ENCODE measurements at regions not wholly inside any gene's neighbourhood (a gene's known extent, or its start where the extent isn't known, plus 50 kb on each side); places are given as distances from the start of the nearest gene placed in this dataset.
A peak's percentile ranks its signal among the peaks of the same experiment; 100 is the strongest.

DNA sequence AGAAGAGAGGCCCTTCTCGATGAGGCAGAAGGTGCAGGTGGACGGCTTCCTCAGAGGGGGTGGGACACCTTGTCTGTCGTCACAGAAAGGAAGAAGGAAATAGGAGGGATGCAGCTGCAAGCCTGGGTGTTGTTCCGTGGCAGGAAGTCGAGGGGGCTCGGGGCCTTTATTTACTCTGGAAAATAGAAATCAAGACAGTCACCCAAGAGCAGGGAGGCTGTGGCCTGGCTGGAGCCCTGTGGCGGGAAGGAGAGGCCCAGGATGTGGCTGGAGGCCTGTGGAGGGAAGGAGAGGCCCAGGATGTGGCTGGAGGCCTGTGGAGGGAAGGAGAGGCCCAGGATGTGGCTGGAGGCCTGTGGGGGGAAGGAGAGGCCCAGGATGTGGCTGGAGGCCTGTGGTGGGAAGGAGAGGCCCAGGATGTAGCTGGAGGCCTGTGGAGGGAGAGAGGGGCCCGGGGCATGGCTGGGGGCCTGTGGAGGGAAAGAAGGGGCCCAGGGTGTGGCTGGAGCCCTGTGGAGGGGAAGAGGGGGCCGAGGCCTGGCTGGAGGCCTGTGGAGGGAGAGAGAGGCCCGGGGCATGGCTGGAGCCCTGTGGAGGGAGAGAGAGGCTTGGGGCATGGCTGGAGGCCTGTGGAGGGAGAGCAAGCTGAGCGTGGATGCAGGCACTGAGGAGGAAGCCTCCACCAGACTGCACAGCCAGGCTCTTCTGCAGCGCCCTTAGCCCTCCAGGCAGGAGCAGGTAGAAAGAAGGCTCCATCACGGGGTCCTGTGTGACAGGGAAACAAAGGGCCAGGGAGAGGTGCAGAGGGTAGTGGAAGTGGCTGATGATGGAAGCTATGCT lies 97.3 kb upstream of the SFMBT2 start:
- DNase-seq (ENCODE audit: low spot score): no peak

DNA sequence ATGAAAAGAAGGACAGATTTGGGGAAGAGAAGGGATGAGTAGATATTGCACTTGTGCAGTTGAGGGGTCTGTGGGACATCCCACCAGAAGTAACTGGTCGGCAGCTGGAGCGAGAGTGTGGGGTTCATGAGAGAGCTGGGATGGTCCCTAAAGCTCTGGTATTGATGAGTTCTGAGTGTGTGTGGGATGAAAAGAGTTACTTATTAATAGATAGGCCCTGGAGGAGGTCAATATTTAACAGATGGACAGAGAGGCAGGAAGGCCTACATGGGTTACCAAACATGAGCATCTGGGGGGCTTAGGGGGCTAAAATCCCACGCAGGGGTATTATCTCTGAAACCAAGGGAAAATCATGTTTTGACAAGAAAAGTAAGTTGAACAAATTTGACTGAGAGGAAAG lies 95.7 kb upstream of the SFMBT2 start:
- DNase-seq (ENCODE audit: low spot score): no peak

DNA sequence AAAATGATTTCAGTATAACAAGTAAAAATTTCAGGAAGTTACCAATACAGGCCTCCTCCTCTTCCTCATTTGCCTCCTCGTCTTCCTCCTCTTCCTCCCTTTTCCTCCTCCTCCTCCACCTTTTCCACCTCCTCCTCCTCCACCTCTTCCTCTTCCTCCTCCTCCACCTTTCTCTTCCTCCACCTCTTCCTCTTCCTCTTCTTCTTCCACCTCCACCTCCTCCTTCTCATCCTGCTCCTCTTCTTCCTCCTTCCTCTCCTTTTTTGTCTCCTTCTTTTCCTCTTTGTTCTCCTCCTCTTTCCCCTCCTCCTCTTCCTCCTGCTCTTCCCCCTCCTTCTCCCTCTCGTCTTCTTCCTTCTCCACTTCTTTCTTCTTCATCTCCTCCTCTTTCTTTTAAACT lies 94.4 kb upstream of the SFMBT2 start:
- no peak for DNase-seq (ENCODE audit: low spot score)

DNA sequence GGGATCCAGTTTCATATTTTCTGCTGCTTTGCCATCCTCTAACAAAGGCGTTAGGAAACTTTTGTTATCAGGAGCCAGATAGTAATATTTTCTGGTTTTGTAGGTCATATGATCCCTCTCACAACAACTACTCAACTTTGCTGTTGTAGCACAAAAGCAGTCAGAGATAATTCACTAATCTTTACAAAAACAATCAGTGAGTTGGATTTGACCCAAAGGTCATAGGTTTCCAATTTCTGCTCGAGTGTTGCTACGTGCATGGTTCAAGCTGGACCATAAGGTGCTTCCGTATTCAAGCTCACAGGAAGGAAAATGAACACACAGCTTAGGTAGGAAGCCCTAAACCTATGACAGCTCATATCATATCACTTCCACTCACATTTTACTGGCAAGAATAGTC lies 92.4 kb upstream of the SFMBT2 start:
- DNase-seq (ENCODE audit: low spot score): no peak

- DNase-seq (ENCODE audit: low spot score): no peak
These were observed 90.3 kb upstream of the SFMBT2 start for GRCh38 chr10:7501157-7501556.

DNA sequence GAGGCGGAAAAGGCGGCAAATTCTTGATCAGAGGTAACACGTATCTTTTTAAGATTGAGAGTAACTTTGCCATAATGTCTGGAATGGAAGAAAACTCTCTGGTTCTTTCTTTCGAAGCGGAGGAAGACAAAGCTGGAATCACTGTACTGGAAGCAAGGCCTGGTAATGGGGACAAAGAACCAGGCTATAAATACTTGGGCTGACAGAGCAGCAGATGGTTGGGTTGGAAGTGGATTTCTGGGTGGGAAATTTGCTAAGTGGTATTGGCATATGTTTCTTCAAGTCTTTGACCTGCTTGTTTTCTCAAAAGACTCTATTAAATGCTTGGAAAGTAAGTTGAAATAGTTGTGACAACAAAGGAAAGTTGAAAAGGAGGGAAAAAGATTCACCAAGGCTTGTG lies 87.3 kb upstream of the SFMBT2 start:
- no peak for DNase-seq (ENCODE audit: low spot score)

DNA sequence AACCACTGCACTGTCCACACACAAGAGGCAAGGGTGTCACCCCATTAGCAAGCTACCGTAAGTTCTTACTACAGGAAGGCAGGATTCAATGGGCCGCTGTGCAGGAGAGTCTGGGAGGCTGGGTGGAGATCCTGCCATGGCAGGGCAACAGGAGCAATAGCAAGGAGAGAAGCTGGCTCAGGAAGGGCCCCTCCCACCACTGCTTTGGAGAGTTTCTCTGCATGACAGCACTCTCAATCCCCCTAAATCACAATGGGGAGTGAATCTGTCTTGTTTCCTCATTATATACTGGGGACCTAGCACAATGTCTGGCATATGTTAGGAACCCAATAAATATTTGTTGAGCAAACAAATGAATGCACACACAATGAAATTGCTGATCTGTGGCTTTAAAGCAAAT lies 83.2 kb upstream of the SFMBT2 start:
- DNase-seq (ENCODE audit: low spot score): no peak

- DNase-seq (ENCODE audit: low spot score): no peak
These were observed 81.8 kb upstream of the SFMBT2 start for GRCh38 chr10:7492660-7493046.

GRCh38 chr10:7491949-7492659 lies 81.3 kb upstream of the SFMBT2 start:
- DNase-seq (ENCODE audit: low spot score): no peak

GRCh38 chr10:7491230-7491629 lies 80.4 kb upstream of the SFMBT2 start:
- no peak for DNase-seq (ENCODE audit: low spot score)

DNA sequence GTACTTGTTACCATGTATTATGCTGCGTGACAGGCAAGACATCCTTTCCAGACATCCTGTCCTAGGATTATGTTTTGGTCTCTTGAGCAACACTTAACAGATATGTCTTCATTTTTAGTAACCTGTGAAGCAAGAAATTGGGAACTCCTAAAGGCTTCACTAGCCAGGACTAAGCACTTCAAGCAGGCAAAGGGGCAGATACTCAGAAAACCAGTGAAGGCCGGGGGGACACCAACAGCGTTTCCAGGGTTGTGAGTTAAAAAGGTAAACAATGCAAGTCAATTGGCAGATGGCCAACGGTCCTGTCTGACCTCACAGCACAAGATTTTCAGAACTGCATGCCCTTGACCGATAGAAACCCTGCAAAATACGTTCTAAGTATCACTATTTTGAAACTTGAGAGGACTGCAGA lies 77.6 kb upstream of the SFMBT2 start:
- peak; percentile 2 for DNase-seq (ENCODE audit: low spot score)

GRCh38 chr10:7487528-7487927 lies 76.7 kb upstream of the SFMBT2 start:
- DNase-seq (ENCODE audit: low spot score): no peak

GRCh38 chr10:7486528-7486927 lies 75.7 kb upstream of the SFMBT2 start:
- no peak for DNase-seq (ENCODE audit: low spot score)

DNA sequence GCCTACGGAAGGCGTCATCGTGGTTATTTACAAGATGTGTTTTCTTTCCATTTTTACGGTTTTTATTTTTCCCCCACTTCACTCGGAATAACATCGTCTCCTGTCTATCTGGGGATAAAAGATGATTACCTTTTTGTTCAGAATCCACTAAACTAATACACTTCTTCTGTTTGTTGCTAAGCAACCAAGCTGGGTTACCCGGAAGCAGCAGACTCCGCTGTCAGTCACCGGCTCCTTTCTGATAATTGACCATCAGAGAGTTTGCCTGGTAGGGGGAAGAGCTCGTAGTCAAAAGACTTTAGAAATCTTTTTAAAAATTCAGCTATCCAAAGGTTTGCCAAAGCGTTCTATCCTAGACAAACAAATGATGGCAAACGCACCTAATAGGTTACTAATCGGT lies 75.0 kb upstream of the SFMBT2 start:
- DNase-seq (ENCODE audit: low spot score): no peak

- no peak for DNase-seq (ENCODE audit: low spot score)
These were observed 74.4 kb upstream of the SFMBT2 start for GRCh38 chr10:7485244-7485556.

- no peak for DNase-seq (ENCODE audit: low spot score)
These were observed 73.8 kb upstream of the SFMBT2 start for GRCh38 chr10:7484456-7485243.

DNA sequence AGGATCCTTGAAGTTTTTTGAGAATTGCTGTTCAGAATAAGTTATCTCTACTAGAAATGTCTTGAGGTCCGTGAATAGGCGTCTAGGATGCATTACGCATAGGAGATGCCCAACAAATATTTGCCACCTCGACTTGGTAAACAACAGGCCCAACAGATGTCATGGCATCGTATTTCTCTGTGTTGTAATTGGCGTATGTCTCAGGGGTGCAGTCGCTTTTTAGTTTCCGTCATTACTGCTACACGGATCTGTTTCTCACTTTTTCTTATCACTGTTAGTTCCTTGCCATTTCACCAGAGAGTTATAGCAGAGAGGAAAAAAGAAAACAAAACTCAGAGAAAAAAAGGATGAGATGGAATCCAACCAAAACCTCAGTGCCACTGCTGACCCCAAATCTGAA lies 73.0 kb upstream of the SFMBT2 start:
- DNase-seq (ENCODE audit: low spot score): no peak

DNA sequence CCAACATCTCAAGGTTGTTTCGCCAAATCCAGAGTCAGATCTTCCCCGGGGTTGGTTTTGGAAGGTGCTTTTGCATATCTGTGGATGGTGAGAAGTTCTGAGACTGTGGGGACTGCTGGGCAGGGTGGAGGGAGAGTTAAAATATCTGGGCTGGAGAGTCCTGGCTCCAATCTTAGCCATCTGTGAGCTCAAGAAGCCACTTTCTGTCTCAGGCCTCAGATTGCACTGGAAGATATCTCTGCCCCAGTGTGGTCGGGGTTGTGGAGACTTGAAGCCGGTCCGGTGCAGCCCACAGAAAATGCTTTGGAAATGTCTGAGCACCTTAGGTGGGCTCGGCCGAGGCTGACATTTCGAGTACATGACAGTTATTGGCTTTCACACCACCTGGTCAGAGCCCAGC lies 72.2 kb upstream of the SFMBT2 start:
- no peak for DNase-seq (ENCODE audit: low spot score)

GRCh38 chr10:7481368-7481765 lies 70.5 kb upstream of the SFMBT2 start:
- no peak for DNase-seq (ENCODE audit: low spot score)

- no peak for DNase-seq (ENCODE audit: low spot score)
These were observed 70.0 kb upstream of the SFMBT2 start for GRCh38 chr10:7480742-7481367.

DNA sequence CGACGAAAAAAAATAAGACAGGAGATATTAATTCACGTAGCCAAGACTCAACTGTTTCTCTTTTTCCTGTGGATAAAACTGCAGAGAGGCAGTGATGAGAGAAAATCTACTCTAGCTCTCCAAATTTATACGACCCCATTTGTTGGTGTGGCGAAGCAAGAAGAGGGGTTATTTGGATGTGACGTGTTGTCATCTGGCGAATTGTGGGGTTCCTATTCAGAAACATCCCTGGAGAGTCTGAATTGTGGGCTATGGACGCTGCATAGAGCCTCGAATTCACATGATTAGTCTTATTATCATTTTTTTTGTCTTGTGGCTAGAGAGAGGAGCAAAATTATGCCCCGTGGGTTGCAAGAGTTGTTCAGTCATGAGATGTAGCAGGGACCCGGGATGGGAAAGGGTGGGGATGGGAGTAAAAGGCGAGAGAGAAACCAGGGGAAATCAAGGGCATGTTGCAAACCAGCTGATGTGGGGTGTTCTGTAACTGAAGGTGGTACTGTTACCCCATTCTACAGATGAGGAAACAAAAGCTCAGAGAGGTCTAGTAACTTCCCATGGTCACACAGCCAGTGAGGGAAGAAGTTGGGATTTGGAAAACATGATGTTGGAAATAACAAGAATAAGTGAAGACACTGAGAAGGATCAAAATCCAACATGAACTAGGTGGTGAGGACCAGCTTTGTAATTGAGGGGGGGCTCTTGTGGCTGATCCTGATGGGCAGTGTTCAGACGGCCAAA lies 69.2 kb upstream of the SFMBT2 start:
- no peak for DNase-seq (ENCODE audit: low spot score)
